ENCODE measurements at regions not wholly inside any gene's neighbourhood (a gene's known extent, or its start where the extent isn't known, plus 50 kb on each side); places are given as distances from the start of the nearest gene placed in this dataset.

DNA sequence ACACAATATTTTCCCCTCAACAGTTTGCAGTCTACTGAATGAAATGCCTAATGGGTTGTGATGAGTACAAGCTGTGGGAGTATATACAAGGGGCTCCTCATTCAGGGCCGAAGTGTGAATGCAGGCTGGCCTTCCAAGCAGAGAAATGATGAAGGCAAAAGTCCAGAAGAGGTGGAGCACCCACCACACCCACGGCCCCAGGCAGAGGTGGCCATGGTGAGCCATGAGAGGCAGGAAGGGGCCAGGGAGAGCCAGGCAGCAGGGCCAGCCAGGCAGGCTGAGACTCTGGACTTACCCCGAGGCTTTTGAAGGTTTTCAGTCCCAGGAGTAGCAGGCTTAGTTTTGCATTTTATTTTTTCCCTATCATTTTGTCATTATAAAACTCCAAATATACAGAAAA lies 218.1 kb downstream of the AUH start:
- H2AFZ ChIP-seq (ENCODE audit: insufficient read depth, low read depth, low read length, poor library complexity, severe bottlenecking) = no peak overlapping the region
- Mint-ChIP-seq H3K4me3 (no peak overlapping the region), H3K27ac (no peak overlapping the region), H3K4me1 (peaks cover 19% of the 10 kb centered on the region), H3K27me3 (no peaks in the 10 kb centered on the region), H3K9me3 (ENCODE audit: insufficient read depth) (no peaks in the 10 kb centered on the region)
- CTCF ChIA-PET = no interaction called here
- no peaks in the 10 kb centered on the region for H3K79me2 ChIP-seq (ENCODE audit: control insufficient read depth, insufficient read depth, low read length)
- intact Hi-C loops (cut with micrococcal nuclease) = no loop called here
- no peak overlapping the region for H3K9ac ChIP-seq (ENCODE audit: low read length)
- whole genome bisulfite sequencing (ENCODE audit: insufficient coverage) = 100% methylated on average over 2 of the region's 3 CpGs
- no peak for DNase-seq
- H3K36me3 ChIP-seq (replicated peaks in 1 of 2; ENCODE audit: control extremely low read depth in 1 of 2, control insufficient read depth in 1 of 2, extremely low read depth in 1 of 2, insufficient read depth in 2 of 2, low read length in 1 of 2) = no peaks in the 10 kb centered on the region
- peaks cover 0 to 3% (median 0%) of the 10 kb centered on the region in 3 donors for H3K9me3 ChIP-seq (ENCODE audit: control extremely low read depth in 1 of 3, control insufficient read depth in 2 of 3, insufficient read depth in 1 of 3, low read length in 2 of 3)
- no peaks in the 10 kb centered on the region for H3K27me3 ChIP-seq (replicated peaks in 1 of 4; ENCODE audit: control extremely low read depth in 1 of 4, control insufficient read depth in 3 of 4, insufficient read depth in 4 of 4, low read length in 3 of 4)
- H3K4me1 ChIP-seq (ENCODE audit: control insufficient read depth in 2 of 2, insufficient read depth in 2 of 2, low read length in 2 of 2) = peaks cover 4 to 20% of the 10 kb centered on the region in 2 donors
- no peak overlapping the region for H3K4me3 ChIP-seq (ENCODE audit: control extremely low read depth in 1 of 5, extremely low read depth in 1 of 5, insufficient read depth in 1 of 5, low read depth in 2 of 5, low read length in 4 of 5)
- no peak for TF ChIP-seq CTCF (IDR thresholded peaks at IDR 0.05)
- ATAC-seq (ENCODE audit: low read depth) = no peak
- H3K4me2 ChIP-seq (replicated peaks; ENCODE audit: low read depth, low read length, poor library complexity, severe bottlenecking) = no peak overlapping the region
- H3K27ac ChIP-seq (ENCODE audit: low read length in 2 of 2) = no peak overlapping the region
- H4K20me1 ChIP-seq (ENCODE audit: control insufficient read depth, insufficient read depth, low read length, poor library complexity, severe bottlenecking) = no peaks in the 10 kb centered on the region
- POLR2A ChIA-PET = no interaction called here

DNA sequence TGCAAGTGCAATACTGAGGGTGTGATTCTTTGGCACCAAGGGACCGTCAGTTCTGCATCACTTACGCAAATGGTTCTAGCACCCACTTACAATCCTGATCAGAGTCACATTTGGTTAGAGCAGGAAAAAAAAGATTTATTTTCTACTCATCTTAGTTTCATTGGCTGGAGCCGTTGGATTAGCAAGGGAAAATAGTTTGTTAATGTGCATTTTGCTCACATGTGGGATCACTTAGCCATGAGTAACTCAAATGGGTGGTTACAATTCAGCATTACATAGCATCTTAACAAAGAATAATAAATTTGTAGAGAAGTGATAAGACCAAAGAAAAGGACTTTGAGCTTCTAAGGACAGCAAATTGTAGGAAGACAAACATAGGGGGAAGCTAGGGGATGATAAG lies 216.9 kb downstream of the AUH start:
- H3K9ac ChIP-seq (ENCODE audit: low read length) = no peak overlapping the region
- ATAC-seq (ENCODE audit: low read depth) (no peak), DNase-seq (no peak)
- CTCF ChIA-PET = no interaction called here
- no peak overlapping the region for H3K4me3 ChIP-seq (ENCODE audit: control extremely low read depth in 1 of 5, extremely low read depth in 1 of 5, insufficient read depth in 1 of 5, low read depth in 2 of 5, low read length in 4 of 5)
- POLR2A ChIA-PET = no interaction called here
- H2AFZ ChIP-seq (ENCODE audit: insufficient read depth, low read depth, low read length, poor library complexity, severe bottlenecking) = no peak overlapping the region
- H3K4me1 ChIP-seq (ENCODE audit: control insufficient read depth in 2 of 2, insufficient read depth in 2 of 2, low read length in 2 of 2) = peaks cover 4 to 26% of the 10 kb centered on the region in 2 donors
- Mint-ChIP-seq H3K4me1 (peaks cover 22% of the 10 kb centered on the region), H3K9me3 (ENCODE audit: insufficient read depth) (no peaks in the 10 kb centered on the region), H3K4me3 (no peak overlapping the region), H3K27me3 (no peaks in the 10 kb centered on the region), H3K27ac (no peak overlapping the region)
- intact Hi-C loops (cut with micrococcal nuclease) = no loop called here
- no peak overlapping the region for H3K4me2 ChIP-seq (replicated peaks; ENCODE audit: low read depth, low read length, poor library complexity, severe bottlenecking)
- no peaks in the 10 kb centered on the region for H3K27me3 ChIP-seq (replicated peaks in 1 of 4; ENCODE audit: control extremely low read depth in 1 of 4, control insufficient read depth in 3 of 4, insufficient read depth in 4 of 4, low read length in 3 of 4)
- TF ChIP-seq EZH2 (IDR thresholded peaks at IDR 0.05; ENCODE audit: borderline replicate concordance, insufficient read depth, low read depth, low read length, poor library complexity, severe bottlenecking) (no peak), CTCF (IDR thresholded peaks at IDR 0.05) (no peak)
- H4K20me1 ChIP-seq (ENCODE audit: control insufficient read depth, insufficient read depth, low read length, poor library complexity, severe bottlenecking) = no peaks in the 10 kb centered on the region
- no peaks in the 10 kb centered on the region for H3K36me3 ChIP-seq (replicated peaks in 1 of 2; ENCODE audit: control extremely low read depth in 1 of 2, control insufficient read depth in 1 of 2, extremely low read depth in 1 of 2, insufficient read depth in 2 of 2, low read length in 1 of 2)
- no peaks in the 10 kb centered on the region for H3K79me2 ChIP-seq (ENCODE audit: control insufficient read depth, insufficient read depth, low read length)
- H3K9me3 ChIP-seq (ENCODE audit: control extremely low read depth in 1 of 3, control insufficient read depth in 2 of 3, insufficient read depth in 1 of 3, low read length in 2 of 3) = peaks cover 0 to 7% (median 0%) of the 10 kb centered on the region in 3 donors
- H3K27ac ChIP-seq (ENCODE audit: low read length in 2 of 2) = no peak overlapping the region
- no CpG with 5 or more reads among the region's 3 CpGs for WGBS (ENCODE audit: insufficient coverage)
